ENCODE measurements at regions not wholly inside any gene's neighbourhood (a gene's known extent, or its start where the extent isn't known, plus 50 kb on each side); places are given as distances from the start of the nearest gene placed in this dataset.
"Not testable (repeated sequence)": the region's sequence is repeated elsewhere in the genome, so short reads cannot be mapped to it uniquely, and the experiment has no call there.

DNA sequence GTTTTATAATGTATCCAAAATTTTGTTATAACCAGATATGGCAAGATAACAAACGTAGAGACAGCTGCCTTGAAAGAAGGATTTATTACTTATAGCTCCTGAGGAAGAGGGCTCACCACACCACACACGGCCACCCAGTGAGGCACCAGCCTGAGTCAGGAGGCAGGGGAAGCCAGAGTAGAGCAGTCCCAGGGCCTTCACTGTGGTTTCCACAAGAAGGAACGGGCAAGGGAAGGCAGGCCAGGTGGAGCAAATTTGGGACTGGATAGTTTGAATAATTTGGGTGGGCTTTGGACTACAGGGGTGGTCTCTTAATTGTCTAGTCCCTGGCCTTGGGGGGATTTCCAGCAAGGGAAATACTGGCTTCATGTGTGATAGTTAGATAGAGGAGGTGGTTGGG lies 72.5 kb downstream of the RRAGC start:
- DNase-seq (ENCODE audit: low read depth), result no peak

DNA sequence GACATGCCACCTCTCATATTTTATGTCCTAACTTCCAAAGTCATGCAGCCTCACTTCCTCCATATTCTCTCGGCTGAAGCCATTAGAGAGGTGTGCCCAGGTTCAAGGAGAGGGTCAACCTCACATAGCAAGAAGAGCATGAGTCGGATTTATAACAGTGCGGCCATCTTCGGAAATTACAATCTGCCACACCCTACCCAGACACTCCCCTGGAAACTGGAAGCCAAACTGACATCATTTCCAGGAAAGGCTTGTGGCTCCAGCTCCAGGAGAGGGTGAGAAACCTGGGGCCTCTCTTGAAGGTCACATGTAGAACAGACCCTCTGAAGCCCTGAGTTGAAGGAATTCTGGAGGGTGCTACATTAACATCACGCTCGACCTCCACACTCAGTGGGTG lies 73.5 kb downstream of the RRAGC start:
- no peak for DNase-seq (ENCODE audit: low read depth)

- no peak for DNase-seq (ENCODE audit: low read depth)
Observed at GRCh38 chr1:38785285-38786039, 74.1 kb downstream of the RRAGC start.

GRCh38 chr1:38784452-38785284 lies 74.9 kb downstream of the RRAGC start:
- DNase-seq (ENCODE audit: low read depth), result no peak

DNA sequence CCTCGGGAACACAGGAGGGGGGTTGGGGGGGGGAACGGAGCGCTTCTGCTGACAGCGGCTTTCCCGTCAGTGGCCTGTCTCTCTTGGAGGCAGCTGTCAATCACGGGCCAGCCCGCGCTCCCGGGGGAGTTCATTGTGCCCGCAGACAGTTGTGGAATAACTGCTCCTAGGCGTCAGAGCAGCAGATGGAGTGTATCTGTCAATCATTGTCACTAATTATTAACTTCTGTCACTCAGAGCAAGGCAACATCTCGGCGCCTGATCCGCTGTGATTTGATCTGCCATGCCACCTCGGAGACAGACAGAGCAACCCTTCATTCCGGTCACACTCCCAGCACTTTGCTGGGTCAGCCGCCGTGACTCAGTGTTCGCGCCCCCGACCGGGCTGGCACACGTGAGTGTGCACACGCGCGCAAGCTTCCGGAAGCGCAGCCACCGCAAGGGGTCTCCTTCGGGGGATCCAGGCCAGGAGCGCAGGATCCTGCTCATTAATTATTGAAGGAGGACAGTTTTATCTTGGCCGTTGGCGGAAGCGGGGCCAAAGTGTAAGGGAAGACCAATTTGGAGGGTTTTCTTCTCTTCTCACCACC lies 75.8 kb downstream of the RRAGC start:
- DNase-seq (ENCODE audit: low read depth), result no peak

DNA sequence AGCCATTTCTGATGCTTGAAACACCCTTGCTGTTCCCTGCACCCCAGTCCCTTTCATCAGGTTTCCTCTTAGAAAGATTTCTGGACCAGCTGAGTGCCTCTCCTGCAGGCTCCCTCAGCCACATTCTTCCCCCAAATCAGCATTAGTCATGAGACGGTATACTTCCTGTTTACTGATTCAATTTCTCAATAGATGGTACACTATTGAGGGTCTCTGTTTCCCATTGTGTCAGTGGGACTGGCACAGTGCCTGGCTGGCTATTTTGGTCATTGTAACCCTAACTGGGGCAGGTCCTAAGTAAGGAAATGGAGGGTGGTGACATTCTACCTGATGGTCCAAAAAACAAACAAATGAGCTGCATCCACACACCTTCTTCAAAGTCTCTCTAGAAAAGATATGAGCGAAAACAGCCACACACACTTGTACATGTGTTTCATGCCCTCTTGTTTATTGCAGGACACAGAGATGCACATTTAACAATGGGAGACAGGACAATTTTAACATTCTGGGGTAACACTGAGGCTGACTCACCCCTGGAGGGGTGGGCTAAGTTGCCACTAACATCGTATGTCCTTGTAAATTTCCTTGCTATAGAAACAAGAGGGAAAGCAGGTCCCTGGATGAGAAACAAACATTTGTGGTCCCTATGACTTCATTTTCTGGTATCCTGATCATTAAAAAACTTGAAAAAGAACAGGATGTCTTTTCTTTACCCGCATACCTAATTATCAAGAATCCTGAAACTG lies 77.5 kb downstream of the RRAGC start:
- no peak for DNase-seq (ENCODE audit: low read depth)

GRCh38 chr1:38780133-38780532 lies 79.4 kb downstream of the RRAGC start:
- no peak for DNase-seq (ENCODE audit: low read depth)

DNA sequence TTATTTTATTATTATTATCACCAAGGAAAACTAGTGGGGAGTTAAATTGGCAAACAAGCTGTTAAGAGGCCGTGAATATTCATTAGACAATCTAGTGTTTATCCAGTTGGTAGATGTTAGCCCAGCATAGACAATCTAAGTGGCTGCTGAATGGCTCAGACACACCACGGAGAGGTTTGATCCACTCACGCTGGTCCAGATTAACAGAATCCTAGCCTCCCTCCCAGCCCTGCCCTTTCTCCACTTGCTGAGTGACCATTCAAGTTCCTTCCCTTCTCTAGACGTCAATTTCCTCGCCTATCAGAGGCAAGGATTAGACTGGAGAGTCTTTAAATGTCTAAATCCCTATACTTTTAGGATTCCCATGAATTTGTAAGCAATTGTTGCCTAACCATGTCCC lies 80.1 kb downstream of the RRAGC start:
- no peak for DNase-seq (ENCODE audit: low read depth)

DNA sequence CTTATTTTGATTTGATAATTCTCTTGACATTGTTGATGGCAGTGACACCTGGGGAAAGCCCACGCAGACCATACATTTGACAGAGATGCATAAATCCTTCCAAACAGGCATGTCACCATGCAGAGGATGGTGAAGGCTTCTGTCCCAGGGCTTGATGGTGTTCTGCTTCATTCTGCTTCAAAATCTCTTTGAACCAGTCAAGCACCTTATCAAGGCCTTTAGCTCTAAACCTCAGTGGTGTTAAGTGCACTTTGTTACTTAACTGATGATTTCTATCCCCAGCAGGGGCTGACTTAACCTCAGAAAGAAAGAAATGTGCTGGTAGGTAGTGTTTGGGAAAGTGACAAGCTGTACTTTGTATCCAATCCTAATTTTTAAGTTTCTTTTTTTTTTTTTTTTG lies 81.1 kb downstream of the RRAGC start:
- DNase-seq (ENCODE audit: low read depth), result no peak

- DNase-seq (ENCODE audit: low read depth), result no peak
Observed at GRCh38 chr1:38778051-38778450, 81.5 kb downstream of the RRAGC start.

- no peak for DNase-seq (ENCODE audit: low read depth)
Observed at GRCh38 chr1:38777464-38777957, 82.1 kb downstream of the RRAGC start.

GRCh38 chr1:38776466-38777065 lies 83.0 kb downstream of the RRAGC start:
- no peak for DNase-seq (ENCODE audit: low read depth)

- no peak for DNase-seq (ENCODE audit: low read depth)
Observed at GRCh38 chr1:38775175-38775845, 84.3 kb downstream of the RRAGC start.

DNA sequence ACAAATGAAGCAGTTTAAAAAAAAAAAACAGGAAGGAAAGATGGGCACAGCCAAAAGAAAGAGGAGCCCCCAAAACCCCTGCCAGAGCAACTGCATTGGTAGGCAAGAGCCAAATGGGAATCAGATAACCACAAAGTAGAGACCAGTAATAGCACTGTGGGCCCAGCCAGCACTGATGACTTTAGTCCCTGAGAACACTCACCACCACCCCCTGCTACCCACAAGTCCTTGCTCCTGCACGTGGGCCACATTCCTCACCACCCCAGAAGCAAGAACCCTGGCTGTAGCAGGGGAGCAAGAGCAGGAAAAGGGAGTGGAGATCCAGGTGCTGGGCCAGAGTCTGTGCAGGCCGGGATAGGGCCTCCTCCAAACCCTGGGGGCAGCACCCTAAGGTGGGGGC lies 86.1 kb downstream of the RRAGC start:
- no peak for DNase-seq (ENCODE audit: low read depth)

GRCh38 chr1:38772953-38773352 lies 86.6 kb downstream of the RRAGC start:
- no peak for DNase-seq (ENCODE audit: low read depth)

DNA sequence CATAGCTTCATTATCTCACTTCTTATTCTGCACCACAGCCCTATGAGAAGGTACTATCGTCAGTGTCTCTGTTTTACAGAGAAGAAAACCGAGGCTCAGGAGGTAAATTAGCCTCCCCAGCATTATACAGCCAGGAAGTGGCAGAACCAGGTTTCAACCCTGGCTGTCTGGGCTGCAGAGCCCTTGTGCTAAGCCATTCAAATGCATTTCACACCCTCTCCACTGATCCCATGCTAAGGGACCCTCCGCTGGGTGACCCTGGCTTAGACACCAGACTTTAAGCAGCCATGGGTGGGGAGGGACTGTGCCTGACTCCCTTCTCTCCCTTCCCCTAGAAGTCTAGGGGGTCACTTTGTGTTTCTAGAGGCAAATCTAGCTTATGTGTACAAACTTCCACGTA lies 87.5 kb downstream of the RRAGC start:
- DNase-seq (ENCODE audit: low read depth), result no peak

GRCh38 chr1:38770516-38771173 lies 88.9 kb downstream of the RRAGC start:
- DNase-seq (ENCODE audit: low read depth), result not testable (repeated sequence)

DNA sequence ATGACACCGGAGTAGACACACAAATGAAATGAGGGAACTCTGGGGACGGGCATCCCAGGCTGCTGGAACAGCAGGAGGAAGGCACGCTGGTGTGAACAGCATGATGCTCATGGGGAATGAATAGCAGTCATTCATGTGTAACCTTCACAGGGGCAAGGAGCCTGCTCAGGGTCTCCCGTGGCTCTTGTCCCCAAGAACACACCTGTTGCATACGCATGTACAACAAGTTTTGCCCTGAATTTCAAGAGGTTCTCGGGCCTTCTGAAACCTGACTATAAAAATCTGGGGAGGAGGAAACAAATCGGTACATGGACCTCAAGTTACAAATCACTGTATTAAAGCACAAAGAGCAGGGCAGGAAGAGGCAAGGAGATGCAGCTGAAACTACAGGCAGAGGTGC lies 93.4 kb downstream of the RRAGC start:
- DNase-seq (ENCODE audit: low read depth), result no peak

DNA sequence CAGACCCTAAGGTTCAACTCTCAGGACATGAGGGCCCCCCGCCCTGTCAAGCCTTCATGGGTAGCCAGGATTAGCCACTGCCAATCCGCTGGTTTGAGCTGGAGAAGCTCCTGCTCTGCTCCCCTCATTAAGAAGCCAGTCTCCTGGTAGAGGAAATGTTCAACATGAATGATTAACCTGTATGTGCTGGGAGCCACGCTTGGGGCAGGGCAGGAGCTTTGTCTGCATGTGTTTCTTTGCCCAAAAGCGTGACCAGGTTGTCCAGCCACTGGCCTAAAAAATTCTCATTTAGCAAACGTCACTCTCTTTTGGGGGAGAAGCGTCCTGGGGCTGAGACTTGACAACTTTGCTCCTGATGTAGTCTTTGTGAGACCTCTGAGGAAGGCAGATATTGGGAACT lies 96.5 kb downstream of the RRAGC start:
- no peak for DNase-seq (ENCODE audit: low read depth)

DNA sequence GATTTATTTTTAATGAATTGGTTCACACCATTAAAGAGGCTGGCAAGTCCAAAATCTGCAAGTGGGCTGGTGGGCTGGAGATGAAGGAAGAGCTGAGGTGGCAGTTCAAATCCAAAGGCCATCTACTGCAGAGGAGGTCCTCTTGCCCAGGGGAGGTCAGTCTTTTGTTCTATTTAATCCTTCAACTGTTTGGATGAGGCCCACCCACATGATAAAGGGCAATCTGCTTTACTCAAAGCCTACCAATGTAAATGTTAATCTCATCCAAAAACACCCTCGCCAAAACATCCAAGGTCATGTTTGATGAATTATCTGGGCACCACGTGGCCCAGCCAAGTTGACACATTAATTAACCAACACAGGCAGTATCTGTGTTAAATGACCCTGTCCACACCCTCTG lies 99.0 kb downstream of the RRAGC start:
- no peak for DNase-seq (ENCODE audit: low read depth)

DNA sequence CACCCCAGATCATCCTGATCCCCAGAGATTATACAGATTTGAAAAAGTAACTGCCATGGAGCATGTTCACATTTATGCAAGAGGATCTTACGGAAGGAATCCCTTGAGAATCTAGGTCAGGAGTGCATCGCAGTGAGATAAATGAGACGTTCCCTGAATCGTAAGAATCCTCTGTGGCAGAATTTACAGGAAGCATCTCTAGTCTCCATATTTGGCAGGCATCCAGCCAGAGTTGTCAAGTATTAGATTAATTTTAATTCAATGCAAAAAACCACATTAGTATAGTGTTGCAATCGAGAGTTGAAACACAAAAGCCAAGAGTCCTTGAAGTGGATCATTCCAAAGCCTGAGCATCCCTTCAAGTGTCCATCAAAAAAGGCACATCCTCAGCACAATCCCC lies 100.8 kb downstream of the RRAGC start:
- DNase-seq (ENCODE audit: low read depth), result no peak

All from RPMI7951 (cell line).